ENCODE measurements at regions not wholly inside any gene's neighbourhood (a gene's known extent, or its start where the extent isn't known, plus 50 kb on each side); places are given as distances from the start of the nearest gene placed in this dataset.

DNA sequence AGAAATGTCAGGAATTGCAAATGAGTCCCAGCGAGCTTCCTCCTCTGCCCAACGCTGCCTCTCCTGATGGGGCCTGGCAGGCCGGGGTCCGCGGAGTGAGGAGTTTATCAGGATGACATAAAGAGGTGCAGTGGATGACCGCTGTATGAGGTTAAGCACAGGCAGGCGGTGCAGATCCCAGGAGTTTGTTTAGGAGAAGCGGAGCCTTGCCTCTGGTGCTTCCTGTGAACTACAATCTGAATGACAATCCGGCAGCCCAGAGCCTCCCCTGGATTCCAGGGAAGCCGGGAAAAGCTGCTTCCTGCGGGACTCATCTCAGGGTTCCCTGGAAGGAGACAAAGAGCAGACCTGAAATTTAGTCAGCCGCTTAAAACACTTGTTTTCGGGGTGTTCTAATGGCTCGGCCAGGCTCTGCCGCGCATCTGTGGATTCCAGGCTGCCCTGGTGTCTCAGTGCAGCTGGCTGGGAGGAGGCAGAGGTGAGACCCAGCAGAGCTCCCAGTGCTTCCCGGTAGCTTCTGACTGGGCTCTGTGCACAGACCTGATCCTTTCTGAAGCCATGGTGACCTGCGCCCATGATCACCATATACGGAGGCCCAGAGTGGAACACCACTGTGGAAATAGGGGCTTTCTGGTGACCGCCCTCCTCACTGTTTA is 69.8 kb upstream of the IRX4 start:
- Mint-ChIP-seq H3K9me3 (ENCODE audit: unreplicated experiment) (peaks cover 28% of the 10 kb centered on the region), H3K27ac (ENCODE audit: unreplicated experiment) (peak overlapping the region; percentile 79), H3K36me3 (ENCODE audit: unreplicated experiment) (peaks cover 27% of the 10 kb centered on the region), H3K4me3 (ENCODE audit: unreplicated experiment) (no peak overlapping the region), H3K27me3 (ENCODE audit: unreplicated experiment) (peaks cover 23% of the 10 kb centered on the region), H3K4me1 (ENCODE audit: low read depth, unreplicated experiment) (peaks cover 28% of the 10 kb centered on the region)
- TF ChIP-seq, protein P1, sequence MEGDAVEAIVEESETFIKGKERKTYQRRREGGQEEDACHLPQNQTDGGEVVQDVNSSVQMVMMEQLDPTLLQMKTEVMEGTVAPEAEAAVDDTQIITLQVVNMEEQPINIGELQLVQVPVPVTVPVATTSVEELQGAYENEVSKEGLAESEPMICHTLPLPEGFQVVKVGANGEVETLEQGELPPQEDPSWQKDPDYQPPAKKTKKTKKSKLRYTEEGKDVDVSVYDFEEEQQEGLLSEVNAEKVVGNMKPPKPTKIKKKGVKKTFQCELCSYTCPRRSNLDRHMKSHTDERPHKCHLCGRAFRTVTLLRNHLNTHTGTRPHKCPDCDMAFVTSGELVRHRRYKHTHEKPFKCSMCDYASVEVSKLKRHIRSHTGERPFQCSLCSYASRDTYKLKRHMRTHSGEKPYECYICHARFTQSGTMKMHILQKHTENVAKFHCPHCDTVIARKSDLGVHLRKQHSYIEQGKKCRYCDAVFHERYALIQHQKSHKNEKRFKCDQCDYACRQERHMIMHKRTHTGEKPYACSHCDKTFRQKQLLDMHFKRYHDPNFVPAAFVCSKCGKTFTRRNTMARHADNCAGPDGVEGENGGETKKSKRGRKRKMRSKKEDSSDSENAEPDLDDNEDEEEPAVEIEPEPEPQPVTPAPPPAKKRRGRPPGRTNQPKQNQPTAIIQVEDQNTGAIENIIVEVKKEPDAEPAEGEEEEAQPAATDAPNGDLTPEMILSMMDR (IDR thresholded peaks at IDR 0.05; ENCODE audit: partially characterized antibody, unreplicated experiment): no peak
- no peak for DNase-seq

DNA sequence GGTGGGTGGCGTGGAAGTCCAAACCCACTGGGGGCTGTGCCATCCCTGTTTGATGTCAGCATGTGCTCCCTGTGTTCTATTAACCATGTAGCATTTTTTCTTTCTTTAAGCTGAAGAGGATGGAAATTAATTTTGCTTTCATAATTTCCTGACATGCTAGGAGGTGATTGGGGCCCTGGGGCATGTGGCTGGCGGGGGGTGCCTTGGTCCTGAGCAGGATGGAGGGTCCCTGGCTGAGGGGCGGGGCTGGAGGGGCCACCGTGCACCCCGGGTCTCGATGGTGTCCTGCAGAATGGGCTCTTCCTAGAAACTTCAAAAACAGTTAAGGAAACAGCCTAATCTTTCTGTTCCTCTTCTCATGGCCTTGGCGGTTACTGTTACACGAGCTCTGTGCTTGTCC is 69.3 kb upstream of the IRX4 start:
- DNase-seq: no peak
- peaks cover 27% of the 10 kb centered on the region for H3K36me3 Mint-ChIP-seq (ENCODE audit: unreplicated experiment)
- H3K4me1 Mint-ChIP-seq (ENCODE audit: low read depth, unreplicated experiment): peaks cover 31% of the 10 kb centered on the region
- peaks cover 26% of the 10 kb centered on the region for H3K9me3 Mint-ChIP-seq (ENCODE audit: unreplicated experiment)
- no peak overlapping the region for H3K4me3 Mint-ChIP-seq (ENCODE audit: unreplicated experiment)
- peaks cover 24% of the 10 kb centered on the region for H3K27me3 Mint-ChIP-seq (ENCODE audit: unreplicated experiment)
- TF ChIP-seq, protein P1 (IDR thresholded peaks at IDR 0.05; ENCODE audit: partially characterized antibody, unreplicated experiment): no peak
- peak overlapping the region; percentile 99 for H3K27ac Mint-ChIP-seq (ENCODE audit: unreplicated experiment)

DNA sequence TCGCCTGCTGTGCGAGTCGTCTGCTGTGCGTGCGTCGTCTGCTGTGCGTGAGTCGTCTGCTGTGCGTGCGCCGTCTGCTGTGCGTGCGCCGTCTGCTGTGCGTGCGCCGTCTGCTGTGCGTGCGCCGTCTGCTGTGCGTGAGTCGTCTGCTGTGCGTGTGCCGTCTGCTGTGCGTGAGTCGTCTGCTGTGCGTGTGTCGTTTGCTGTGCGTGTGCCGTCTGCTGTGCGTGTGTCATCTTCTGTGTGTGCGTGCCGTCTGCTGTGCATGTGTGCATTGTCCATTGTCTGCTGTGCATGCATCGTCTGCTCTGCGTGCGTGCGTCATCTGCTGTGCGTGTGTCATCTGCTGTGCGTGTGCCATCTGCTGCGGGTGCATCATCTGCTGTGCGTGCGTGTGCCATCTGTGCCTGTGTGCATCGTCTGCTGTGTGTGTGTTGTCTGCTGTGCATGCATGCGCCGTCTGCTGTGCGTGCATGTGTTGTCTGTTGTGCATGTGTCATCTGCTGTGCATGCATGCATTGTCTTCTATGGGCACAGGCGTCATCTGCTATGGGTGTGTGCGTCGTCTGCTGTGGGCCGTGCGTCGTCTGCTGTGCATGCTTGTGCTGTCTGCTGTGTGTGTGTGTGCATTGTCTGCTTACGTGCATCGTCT is 68.6 kb upstream of the IRX4 start:
- Mint-ChIP-seq H3K4me1 (ENCODE audit: low read depth, unreplicated experiment) (peaks cover 38% of the 10 kb centered on the region), H3K27ac (ENCODE audit: unreplicated experiment) (peak overlapping the region; percentile 99), H3K9me3 (ENCODE audit: unreplicated experiment) (peaks cover 26% of the 10 kb centered on the region), H3K4me3 (ENCODE audit: unreplicated experiment) (peak overlapping the region; percentile 77), H3K27me3 (ENCODE audit: unreplicated experiment) (peaks cover 26% of the 10 kb centered on the region), H3K36me3 (ENCODE audit: unreplicated experiment) (peaks cover 27% of the 10 kb centered on the region)
- TF ChIP-seq, protein P1 (IDR thresholded peaks at IDR 0.05; ENCODE audit: partially characterized antibody, unreplicated experiment): no peak
- peak; percentile 34 for DNase-seq

DNA sequence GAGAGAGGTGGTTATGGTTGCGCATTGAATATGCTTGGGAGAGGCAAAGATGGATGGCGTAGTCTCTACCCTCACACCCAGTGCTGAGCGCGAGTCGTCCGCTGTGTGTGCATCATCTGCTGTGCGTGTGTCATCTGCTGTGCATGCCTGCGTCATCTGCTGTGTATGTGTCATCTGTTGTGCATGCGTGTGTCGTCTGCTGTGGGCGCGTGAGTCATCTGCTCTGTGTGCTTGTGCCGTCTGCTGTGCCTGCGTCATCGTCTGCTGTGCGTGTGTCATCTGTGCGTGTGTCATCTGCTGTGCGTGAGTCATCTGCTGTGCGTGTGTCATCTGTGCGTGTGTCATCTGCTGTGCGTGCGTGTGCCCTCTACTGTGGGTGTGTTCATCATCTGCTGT is 68.0 kb upstream of the IRX4 start:
- H3K4me3 Mint-ChIP-seq (ENCODE audit: unreplicated experiment): peak overlapping the region; percentile 22

More for the DNA sequence above, 68.0 kb upstream of the IRX4 start:
- DNase-seq: no peak
- Mint-ChIP-seq H3K27me3 (ENCODE audit: unreplicated experiment) (peaks cover 28% of the 10 kb centered on the region), H3K36me3 (ENCODE audit: unreplicated experiment) (peaks cover 27% of the 10 kb centered on the region), H3K4me1 (ENCODE audit: low read depth, unreplicated experiment) (peaks cover 42% of the 10 kb centered on the region), H3K27ac (ENCODE audit: unreplicated experiment) (peak overlapping the region; percentile 99), H3K9me3 (ENCODE audit: unreplicated experiment) (peaks cover 26% of the 10 kb centered on the region)
- TF ChIP-seq, protein P1 (IDR thresholded peaks at IDR 0.05; ENCODE audit: partially characterized antibody, unreplicated experiment): no peak

Data from glutamatergic neuron (in vitro differentiated cells).